ENCODE measurements at regions not wholly inside any gene's neighbourhood (a gene's known extent, or its start where the extent isn't known, plus 50 kb on each side); places are given as distances from the start of the nearest gene placed in this dataset.

- Histone ChIP-seq H3K27ac (no peak overlapping the region), H3K27me3 (no peaks in the 10 kb centered on the region), H3K4me1 (no peaks in the 10 kb centered on the region), H3K36me3 (no peaks in the 10 kb centered on the region), H3K4me3 (no peak overlapping the region), H3K9me3 (no peaks in the 10 kb centered on the region)
- in situ Hi-C loops (cut with MboI; ENCODE audit: low pct_ligation_motif_present in 1 of 4, low pct_unique_long_range_greater_than_20kb in 1 of 4, low sequenced_read_pairs in 3 of 4), result no loop called here
- no peak for TF ChIP-seq EP300 (IDR thresholded peaks at IDR 0.05; ENCODE audit: low read depth)
- no peak for TF ChIP-seq POLR2AphosphoS5 (IDR thresholded peaks at IDR 0.05)
- no peak for TF ChIP-seq CTCF (IDR thresholded peaks at IDR 0.05)
- no peak for TF ChIP-seq POLR2A (IDR thresholded peaks at IDR 0.05)
- DNase-seq, result no peak
- intact Hi-C loops (cut with DNase I; ENCODE audit: low total_unique reads), result no loop called here
- WGBS, 2 donors (ENCODE audit: low coverage in 1 of 2), result 83 to 89% methylated on average over 2 of the region's 2 CpGs
Measured at GRCh38 chr9:1513105-1513504, 462.9 kb downstream of the DMRT2 start.

GRCh38 chr9:1514250-1514649 lies 464.1 kb downstream of the DMRT2 start:
- Histone ChIP-seq H3K27me3 (no peaks in the 10 kb centered on the region), H3K9me3 (no peaks in the 10 kb centered on the region), H3K4me1 (no peaks in the 10 kb centered on the region), H3K4me3 (no peak overlapping the region), H3K27ac (no peak overlapping the region), H3K36me3 (no peaks in the 10 kb centered on the region)
- in situ Hi-C loops (cut with MboI; ENCODE audit: low pct_ligation_motif_present in 1 of 4, low pct_unique_long_range_greater_than_20kb in 1 of 4, low sequenced_read_pairs in 3 of 4) (no loop called here), intact Hi-C loops (cut with DNase I; ENCODE audit: low total_unique reads) (no loop called here)
- no peak for TF ChIP-seq CTCF (IDR thresholded peaks at IDR 0.05)
- TF ChIP-seq EP300 (IDR thresholded peaks at IDR 0.05; ENCODE audit: low read depth), result no peak
- TF ChIP-seq POLR2AphosphoS5 (IDR thresholded peaks at IDR 0.05), result no peak
- no peak for TF ChIP-seq POLR2A (IDR thresholded peaks at IDR 0.05)
- DNase-seq, result no peak
- WGBS, 2 donors (ENCODE audit: low coverage in 1 of 2), result 17 to 55% methylated on average over 1 to 3 of the region's 3 CpGs

DNA sequence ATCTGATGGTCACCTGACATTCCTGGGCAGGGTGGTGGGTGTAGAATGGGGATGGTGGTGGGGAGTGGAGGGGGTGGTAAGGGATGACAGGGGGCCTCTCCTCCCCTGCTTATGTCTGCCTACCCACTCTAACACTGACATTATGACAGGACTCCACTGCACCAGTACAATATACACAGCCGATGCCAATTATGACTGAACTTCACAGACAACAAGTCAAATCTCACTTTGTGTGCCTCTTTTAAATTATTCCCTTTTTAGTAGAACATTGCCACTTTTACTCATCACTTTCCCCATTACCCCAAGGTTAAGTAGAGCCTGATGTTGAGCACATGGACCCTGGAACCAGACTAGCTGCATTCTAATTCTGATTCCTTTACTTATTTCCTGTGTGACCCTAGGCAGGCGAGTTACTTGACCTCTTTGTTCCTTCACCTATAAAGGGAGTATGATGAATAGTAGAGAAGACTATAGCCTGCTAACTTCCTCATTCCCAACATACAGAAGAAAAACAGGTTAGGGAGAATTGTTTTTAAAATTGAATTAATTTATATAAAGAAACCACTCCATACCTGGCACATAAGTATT lies 464.7 kb downstream of the DMRT2 start:
- in situ Hi-C loops (cut with MboI; ENCODE audit: low pct_ligation_motif_present in 1 of 4, low pct_unique_long_range_greater_than_20kb in 1 of 4, low sequenced_read_pairs in 3 of 4), result no loop called here
- DNase-seq, result no peak
- no peaks in the 10 kb centered on the region for H3K9me3 ChIP-seq
- 65 to 73% methylated on average over 2 of the region's 2 CpGs for whole genome bisulfite sequencing, 2 donors (ENCODE audit: low coverage in 1 of 2)
- intact Hi-C loops (cut with DNase I; ENCODE audit: low total_unique reads), result no loop called here
- H3K27me3 ChIP-seq, result no peaks in the 10 kb centered on the region
- H3K27ac ChIP-seq, result no peak overlapping the region
- no peaks in the 10 kb centered on the region for H3K4me1 ChIP-seq
- H3K36me3 ChIP-seq, result no peaks in the 10 kb centered on the region
- H3K4me3 ChIP-seq, result no peak overlapping the region
- TF ChIP-seq POLR2A (IDR thresholded peaks at IDR 0.05), result no peak
- TF ChIP-seq EP300 (IDR thresholded peaks at IDR 0.05; ENCODE audit: low read depth), result no peak
- no peak for TF ChIP-seq CTCF (IDR thresholded peaks at IDR 0.05)
- no peak for TF ChIP-seq POLR2AphosphoS5 (IDR thresholded peaks at IDR 0.05)

DNA sequence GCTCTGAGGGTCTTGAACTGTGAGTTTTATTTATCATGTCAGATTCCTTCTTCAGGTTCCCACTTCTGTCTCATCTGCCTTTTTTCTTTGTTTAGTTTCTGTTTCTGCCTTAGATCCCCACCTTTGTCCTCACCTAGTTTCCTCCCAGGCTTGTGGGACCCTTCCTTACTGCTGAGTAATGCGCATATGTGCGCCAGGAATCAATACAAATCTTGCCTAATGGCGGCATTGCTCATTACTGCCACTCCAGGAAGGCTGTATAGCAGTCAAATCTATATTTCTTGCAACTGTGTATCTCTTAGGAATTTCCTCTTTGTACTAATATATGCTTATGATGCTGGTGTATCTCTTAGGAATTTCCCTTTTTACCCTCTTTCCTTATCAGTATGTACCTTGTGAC lies 465.4 kb downstream of the DMRT2 start:
- H3K9me3 ChIP-seq, result no peaks in the 10 kb centered on the region
- DNase-seq, result no peak
- H3K36me3 ChIP-seq, result no peaks in the 10 kb centered on the region
- 68 to 92% methylated on average over 3 of the region's 3 CpGs for WGBS, 2 donors (ENCODE audit: low coverage in 1 of 2)
- H3K4me3 ChIP-seq, result no peak overlapping the region
- no peaks in the 10 kb centered on the region for H3K4me1 ChIP-seq
- in situ Hi-C loops (cut with MboI; ENCODE audit: low pct_ligation_motif_present in 1 of 4, low pct_unique_long_range_greater_than_20kb in 1 of 4, low sequenced_read_pairs in 3 of 4) (no loop called here), intact Hi-C loops (cut with DNase I; ENCODE audit: low total_unique reads) (no loop called here)
- no peaks in the 10 kb centered on the region for H3K27me3 ChIP-seq
- H3K27ac ChIP-seq, result no peak overlapping the region
- no peak for TF ChIP-seq POLR2A (IDR thresholded peaks at IDR 0.05)
- TF ChIP-seq EP300 (IDR thresholded peaks at IDR 0.05; ENCODE audit: low read depth), result no peak
- TF ChIP-seq CTCF (IDR thresholded peaks at IDR 0.05), result no peak
- no peak for TF ChIP-seq POLR2AphosphoS5 (IDR thresholded peaks at IDR 0.05)

Measured in transverse colon (tissue), 4 donors.